ENCODE measurements at regions not wholly inside any gene's neighbourhood (a gene's known extent, or its start where the extent isn't known, plus 50 kb on each side); places are given as distances from the start of the nearest gene placed in this dataset.

- TF ChIP-seq CTCF (IDR thresholded peaks at IDR 0.05; ENCODE audit: low read depth, low read length, poor library complexity, severe bottlenecking) (no peak), EZH2phosphoT487 (IDR thresholded peaks at IDR 0.05; ENCODE audit: borderline replicate concordance, low read length) (no peak)
Measured at GRCh38 chr9:17852108-17852507, 273.2 kb downstream of the SH3GL2 start.

Data from DOHH2 (cell line).